IPS-20b (cell line): ENCODE measurements at regions not wholly inside any gene's neighbourhood (a gene's known extent, or its start where the extent isn't known, plus 50 kb on each side); places are given as distances from the start of the nearest gene placed in this dataset.

ENCODE experiments used
- H3K27ac ChIP-seq: one replicate; pipeline ENCODE4 v1.5.1; 2013; ENCODE audit warnings: low read length
- H3K27me3 ChIP-seq: 2 replicates; pipeline ENCODE4 v1.6.1; 2013; ENCODE audit warnings: mild to moderate bottlenecking, low read length, inconsistent platforms; ENCODE audit not compliant: insufficient read depth
- H3K36me3 ChIP-seq: 2 replicates; pipeline ENCODE4 v1.6.1; 2013; ENCODE audit warnings: low read depth, mild to moderate bottlenecking, inconsistent platforms, low read length, moderate library complexity; ENCODE audit not compliant: insufficient read depth
- H3K4me1 ChIP-seq: 2 replicates; pipeline ENCODE4 v1.6.1; 2013; ENCODE audit warnings: mild to moderate bottlenecking, control low read depth, inconsistent platforms, low read length, moderate library complexity; ENCODE audit not compliant: insufficient read depth
- H3K4me3 ChIP-seq: 2 replicates; pipeline ENCODE4 v1.5.1; 2013; ENCODE audit warnings: mild to moderate bottlenecking, low read length, inconsistent platforms
- H3K9ac ChIP-seq: 2 replicates; pipeline ENCODE4 v1.6.1; 2013; ENCODE audit warnings: low read depth, mild to moderate bottlenecking, inconsistent platforms, low read length, moderate library complexity
- H3K9me3 ChIP-seq: 2 replicates; pipeline ENCODE4 v1.6.1; 2013; ENCODE audit warnings: mild to moderate bottlenecking, low read depth, low read length, inconsistent platforms; ENCODE audit not compliant: insufficient read depth

- no peak overlapping the region for H3K4me3 ChIP-seq
- H3K27ac ChIP-seq, result no peak overlapping the region
- no peaks in the 10 kb centered on the region for H3K4me1 ChIP-seq
- H3K36me3 ChIP-seq, result no peaks in the 10 kb centered on the region
- no peaks in the 10 kb centered on the region for H3K9me3 ChIP-seq
- no peaks in the 10 kb centered on the region for H3K27me3 ChIP-seq
- H3K9ac ChIP-seq, result no peak overlapping the region
Measured at GRCh38 chr4:20543131-20543530, 157.1 kb upstream of the PACRGL start.

- Histone ChIP-seq H3K9me3 (no peaks in the 10 kb centered on the region), H3K4me1 (no peaks in the 10 kb centered on the region), H3K36me3 (no peaks in the 10 kb centered on the region), H3K4me3 (no peak overlapping the region), H3K9ac (no peak overlapping the region), H3K27ac (no peak overlapping the region), H3K27me3 (no peaks in the 10 kb centered on the region)
Measured at GRCh38 chr4:20544645-20545044, 155.6 kb upstream of the PACRGL start.

GRCh38 chr4:20552004-20552403 is 148.3 kb upstream of the PACRGL start:
- Histone ChIP-seq H3K36me3 (no peaks in the 10 kb centered on the region), H3K4me1 (no peaks in the 10 kb centered on the region)

GRCh38 chr4:20554134-20554533 is 146.1 kb upstream of the PACRGL start:
- H3K4me1 ChIP-seq, result no peaks in the 10 kb centered on the region
- no peaks in the 10 kb centered on the region for H3K9me3 ChIP-seq
- no peak overlapping the region for H3K4me3 ChIP-seq
- H3K9ac ChIP-seq, result no peak overlapping the region
- no peaks in the 10 kb centered on the region for H3K36me3 ChIP-seq
- H3K27ac ChIP-seq, result no peak overlapping the region
- no peaks in the 10 kb centered on the region for H3K27me3 ChIP-seq

More at GRCh38 chr4:20552004-20552403, 148.3 kb upstream of the PACRGL start:
- Histone ChIP-seq H3K27ac (no peak overlapping the region), H3K9me3 (no peaks in the 10 kb centered on the region), H3K27me3 (no peaks in the 10 kb centered on the region), H3K4me3 (no peak overlapping the region), H3K9ac (no peak overlapping the region)

GRCh38 chr4:20565075-20565721 is 135.1 kb upstream of the PACRGL start:
- Histone ChIP-seq H3K27me3 (no peaks in the 10 kb centered on the region), H3K4me3 (no peak overlapping the region), H3K9me3 (no peaks in the 10 kb centered on the region), H3K27ac (no peak overlapping the region), H3K36me3 (no peaks in the 10 kb centered on the region), H3K4me1 (0 out of 2 replicates have a peak, but pooled peaks cover 2% of the 10 kb centered on the region), H3K9ac (no peak overlapping the region)

GRCh38 chr4:20570981-20571715 is 129.1 kb upstream of the PACRGL start:
- Histone ChIP-seq H3K4me1 (peaks cover 28% of the 10 kb centered on the region; the same call in 1 of the 2 replicates), H3K4me3 (no peak overlapping the region), H3K27ac (no peak overlapping the region), H3K9me3 (no peaks in the 10 kb centered on the region), H3K9ac (no peak overlapping the region), H3K36me3 (no peaks in the 10 kb centered on the region), H3K27me3 (no peaks in the 10 kb centered on the region)

DNA sequence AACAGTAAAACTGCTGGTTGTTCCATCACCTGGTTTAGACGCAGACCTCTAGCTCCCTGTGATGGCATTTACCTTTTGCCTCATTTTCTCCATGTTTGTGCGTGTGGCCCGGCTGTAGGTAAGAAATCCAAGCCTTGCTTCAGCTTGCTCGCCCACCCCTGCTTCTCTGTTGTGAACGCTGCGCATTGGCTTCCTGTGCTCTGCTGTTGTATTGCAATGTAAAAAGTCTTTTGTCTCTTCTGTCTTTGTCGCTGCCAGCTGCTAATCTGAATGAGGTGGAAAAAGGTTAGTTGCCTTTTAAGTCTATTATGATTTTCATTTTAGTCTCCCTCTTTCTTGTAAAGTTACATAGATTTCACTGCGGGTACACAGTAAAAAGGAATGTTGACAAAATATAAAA is 127.3 kb upstream of the PACRGL start:
- H3K9ac ChIP-seq, result peak overlapping the region; percentile 61; the same call in 1 of the 2 replicates
- no peaks in the 10 kb centered on the region for H3K27me3 ChIP-seq
- no peaks in the 10 kb centered on the region for H3K36me3 ChIP-seq
- H3K4me3 ChIP-seq, result peak overlapping the region; percentile 17
- H3K27ac ChIP-seq, result peak overlapping the region; percentile 19
- no peaks in the 10 kb centered on the region for H3K9me3 ChIP-seq
- H3K4me1 ChIP-seq, result peaks cover 31% of the 10 kb centered on the region; the same call in 1 of the 2 replicates

DNA sequence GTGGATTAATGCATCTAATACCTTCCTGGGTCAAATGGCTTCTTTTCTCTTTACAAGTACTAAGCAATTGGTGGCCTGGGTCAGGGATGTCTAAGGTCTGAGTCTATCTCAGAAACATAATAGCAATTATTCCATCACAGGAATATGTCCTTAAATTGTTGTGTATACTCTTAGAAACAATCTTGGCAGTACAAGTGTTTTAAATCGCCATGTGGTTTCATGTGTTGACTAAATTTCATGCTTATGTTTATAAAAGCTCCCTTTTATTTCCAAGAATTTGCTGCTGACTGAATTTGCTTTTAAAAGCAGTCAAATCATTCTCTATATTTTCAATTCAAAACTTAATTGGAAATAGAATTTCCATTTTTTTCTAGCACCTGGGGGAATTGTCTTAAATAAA is 125.3 kb upstream of the PACRGL start:
- H3K27ac ChIP-seq, result no peak overlapping the region
- no peaks in the 10 kb centered on the region for H3K27me3 ChIP-seq
- H3K9ac ChIP-seq, result no peak overlapping the region
- no peak overlapping the region for H3K4me3 ChIP-seq
- H3K9me3 ChIP-seq, result no peaks in the 10 kb centered on the region
- no peaks in the 10 kb centered on the region for H3K36me3 ChIP-seq
- H3K4me1 ChIP-seq, result peaks cover 32% of the 10 kb centered on the region; the same call in 1 of the 2 replicates

- 0 out of 2 replicates have a peak overlapping the region, but pooled peaks have one; percentile 25 for H3K9ac ChIP-seq
- peaks cover 32% of the 10 kb centered on the region; the same call in 1 of the 2 replicates for H3K4me1 ChIP-seq
- H3K27ac ChIP-seq, result no peak overlapping the region
- H3K27me3 ChIP-seq, result no peaks in the 10 kb centered on the region
- H3K36me3 ChIP-seq, result no peaks in the 10 kb centered on the region
- no peak overlapping the region for H3K4me3 ChIP-seq
- H3K9me3 ChIP-seq, result no peaks in the 10 kb centered on the region
Measured at GRCh38 chr4:20575486-20575885, 124.8 kb upstream of the PACRGL start.

DNA sequence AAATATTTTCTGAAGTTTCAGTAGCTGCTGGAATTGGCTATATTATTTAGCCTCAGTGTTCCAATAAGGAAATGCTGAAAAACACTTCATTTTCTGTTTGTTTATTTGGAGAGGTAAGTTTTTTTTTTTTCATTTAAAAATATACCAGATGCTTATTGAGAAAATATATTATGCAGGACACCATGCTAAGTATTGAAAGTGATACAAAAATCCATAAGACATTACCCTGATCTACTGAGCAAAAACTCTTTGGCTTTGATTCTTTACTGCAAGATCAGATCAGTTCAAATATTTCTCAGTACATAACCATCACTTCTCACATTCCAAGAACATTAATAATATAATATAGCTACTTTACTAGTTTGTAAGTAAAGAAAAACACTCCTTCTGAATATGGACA is 123.4 kb upstream of the PACRGL start:
- H3K27me3 ChIP-seq, result no peaks in the 10 kb centered on the region
- H3K27ac ChIP-seq, result no peak overlapping the region
- H3K36me3 ChIP-seq, result no peaks in the 10 kb centered on the region
- H3K4me1 ChIP-seq, result peaks cover 30% of the 10 kb centered on the region; the same call in 1 of the 2 replicates
- no peaks in the 10 kb centered on the region for H3K9me3 ChIP-seq
- H3K4me3 ChIP-seq, result no peak overlapping the region
- H3K9ac ChIP-seq, result no peak overlapping the region

DNA sequence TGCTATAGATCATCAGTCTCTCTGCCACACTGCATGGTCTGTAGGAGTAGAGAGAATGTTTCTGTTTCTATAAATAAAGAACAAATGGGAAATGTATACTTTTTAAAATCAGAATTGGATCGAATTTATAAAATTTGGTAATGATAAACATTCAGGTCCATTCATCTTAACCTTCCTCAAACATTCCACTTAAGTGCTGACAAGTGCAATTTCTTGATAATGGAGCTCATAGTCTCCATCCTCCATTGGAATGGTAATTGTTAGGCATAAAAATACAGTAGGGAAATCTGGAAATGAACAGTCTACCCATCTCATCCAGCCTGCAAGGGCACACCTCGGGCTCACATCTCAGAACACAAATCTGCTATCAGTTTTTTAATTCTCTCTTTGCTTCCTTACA is 122.6 kb upstream of the PACRGL start:
- Histone ChIP-seq H3K4me1 (peaks cover 24% of the 10 kb centered on the region; the same call in 1 of the 2 replicates), H3K27me3 (no peaks in the 10 kb centered on the region), H3K9me3 (no peaks in the 10 kb centered on the region), H3K36me3 (no peaks in the 10 kb centered on the region), H3K4me3 (no peak overlapping the region), H3K27ac (no peak overlapping the region), H3K9ac (no peak overlapping the region)

- Histone ChIP-seq H3K9me3 (no peaks in the 10 kb centered on the region), H3K4me1 (peaks cover 5% of the 10 kb centered on the region; the same call in 1 of the 2 replicates), H3K4me3 (no peak overlapping the region), H3K27me3 (no peaks in the 10 kb centered on the region), H3K27ac (no peak overlapping the region), H3K9ac (no peak overlapping the region), H3K36me3 (no peaks in the 10 kb centered on the region)
Measured at GRCh38 chr4:20580907-20581306, 119.4 kb upstream of the PACRGL start.
